GM23338 (cell line): ENCODE measurements at regions not wholly inside any gene's neighbourhood (a gene's known extent, or its start where the extent isn't known, plus 50 kb on each side); places are given as distances from the start of the nearest gene placed in this dataset.

Experiments
- JUNB ChIP-seq: IDR thresholded peaks from one replicate; pipeline ENCODE4 v1.6.1; 2016; ENCODE audit warnings: antibody characterized with exemption; ENCODE audit not compliant: unreplicated experiment
- NANOG ChIP-seq: IDR thresholded peaks from 2 replicates; pipeline ENCODE4 v1.6.1; 2016; ENCODE audit warnings: antibody characterized with exemption, borderline replicate concordance
- POLR2AphosphoS5 ChIP-seq: IDR thresholded peaks from 2 replicates; pipeline ENCODE4 v1.6.1; 2016; ENCODE audit warnings: antibody characterized with exemption, low read depth
- STAT1 ChIP-seq: IDR thresholded peaks from one replicate; pipeline ENCODE4 v1.6.1; 2016; ENCODE audit warnings: antibody characterized with exemption; ENCODE audit not compliant: unreplicated experiment
- ZNF114 ChIP-seq: fragments of 250-450 bp; sonication (Bioruptor Pico); IDR thresholded peaks from 2 replicates; pipeline ENCODE4 v1.5.0; 2020; ENCODE audit warnings: mild to moderate bottlenecking, moderate library complexity
- ZNF331 ChIP-seq: fragments of 250-450 bp; sonication (Bioruptor Pico); IDR thresholded peaks from 2 replicates; pipeline ENCODE4 v1.5.0; 2020; ENCODE audit warnings: low read depth, mild to moderate bottlenecking, moderate library complexity
- ZNF462 ChIP-seq: fragments of 250-450 bp; sonication (Bioruptor Pico); IDR thresholded peaks from 2 replicates; pipeline ENCODE4 v1.5.0; 2020; ENCODE audit warnings: mild to moderate bottlenecking, moderate library complexity
- TF ChIP-seq, protein P1 (sequence below), 2 experiments: fragments of 200-600 bp in 1 of 2; sonication (generic) in 1 of 2; conservative IDR thresholded peaks; 2 replicates each; pipeline versions ENCODE4 v1.5.1 to v1.6.1; 2016 to 2017; ENCODE audit warnings: antibody characterized with exemption in 2 of 2, low read depth in 2 of 2, mild to moderate bottlenecking in 2 of 2, moderate library complexity in 1 of 2

- TF ChIP-seq ZNF462 (CRISPR knock-in tag) = no peak
- no peak for TF ChIP-seq STAT1
- TF ChIP-seq, protein P1, sequence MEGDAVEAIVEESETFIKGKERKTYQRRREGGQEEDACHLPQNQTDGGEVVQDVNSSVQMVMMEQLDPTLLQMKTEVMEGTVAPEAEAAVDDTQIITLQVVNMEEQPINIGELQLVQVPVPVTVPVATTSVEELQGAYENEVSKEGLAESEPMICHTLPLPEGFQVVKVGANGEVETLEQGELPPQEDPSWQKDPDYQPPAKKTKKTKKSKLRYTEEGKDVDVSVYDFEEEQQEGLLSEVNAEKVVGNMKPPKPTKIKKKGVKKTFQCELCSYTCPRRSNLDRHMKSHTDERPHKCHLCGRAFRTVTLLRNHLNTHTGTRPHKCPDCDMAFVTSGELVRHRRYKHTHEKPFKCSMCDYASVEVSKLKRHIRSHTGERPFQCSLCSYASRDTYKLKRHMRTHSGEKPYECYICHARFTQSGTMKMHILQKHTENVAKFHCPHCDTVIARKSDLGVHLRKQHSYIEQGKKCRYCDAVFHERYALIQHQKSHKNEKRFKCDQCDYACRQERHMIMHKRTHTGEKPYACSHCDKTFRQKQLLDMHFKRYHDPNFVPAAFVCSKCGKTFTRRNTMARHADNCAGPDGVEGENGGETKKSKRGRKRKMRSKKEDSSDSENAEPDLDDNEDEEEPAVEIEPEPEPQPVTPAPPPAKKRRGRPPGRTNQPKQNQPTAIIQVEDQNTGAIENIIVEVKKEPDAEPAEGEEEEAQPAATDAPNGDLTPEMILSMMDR (conservative IDR thresholded peaks at IDR 0.05; ENCODE audit: low read depth in 2 of 2) = no peak
- TF ChIP-seq POLR2AphosphoS5 = no peak
- TF ChIP-seq JUNB = no peak
- TF ChIP-seq ZNF114 (CRISPR knock-in tag) = no peak
- no peak for TF ChIP-seq NANOG
- no peak for TF ChIP-seq ZNF331 (CRISPR knock-in tag)
These were observed 112.7 kb downstream of the OXSM start (continued) for GRCh38 chr3:25902586-25902985.
